Middle frontal gyrus (tissue), 1 donor: ENCODE measurements at regions not wholly inside any gene's neighbourhood (a gene's known extent, or its start where the extent isn't known, plus 50 kb on each side); places are given as distances from the start of the nearest gene placed in this dataset.
A peak's percentile ranks its signal among the peaks of the same experiment; 100 is the strongest.
"Not testable (repeated sequence)": the region's sequence is repeated elsewhere in the genome, so short reads cannot be mapped to it uniquely, and the experiment has no call there.

Experiments
- DNase-seq: peaks from one replicate; pipeline ENCODE4 v3.0.0-alpha.2; 2015; ENCODE audit warnings: low spot score; ENCODE audit errors: extremely low spot score

DNA sequence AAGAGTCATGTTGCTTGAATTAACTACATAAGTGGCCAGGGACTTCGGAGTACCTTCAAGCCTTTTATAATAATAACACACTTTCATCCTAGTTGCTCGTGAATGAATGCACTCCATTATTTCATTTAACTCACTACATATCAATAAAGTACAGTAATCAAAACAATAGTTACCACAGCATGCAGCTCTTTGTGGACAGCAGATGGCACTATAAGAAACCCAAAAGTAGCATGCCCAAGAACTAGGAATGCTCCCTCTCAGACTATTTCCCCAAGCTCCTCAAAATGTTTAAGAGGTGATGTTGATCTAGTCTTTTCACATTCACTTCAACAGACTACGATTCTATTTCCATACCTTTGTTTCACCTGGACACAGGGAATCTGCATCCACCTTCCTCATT is 500.8 kb upstream of the DIAPH2 start:
- DNase-seq, result no peak

DNA sequence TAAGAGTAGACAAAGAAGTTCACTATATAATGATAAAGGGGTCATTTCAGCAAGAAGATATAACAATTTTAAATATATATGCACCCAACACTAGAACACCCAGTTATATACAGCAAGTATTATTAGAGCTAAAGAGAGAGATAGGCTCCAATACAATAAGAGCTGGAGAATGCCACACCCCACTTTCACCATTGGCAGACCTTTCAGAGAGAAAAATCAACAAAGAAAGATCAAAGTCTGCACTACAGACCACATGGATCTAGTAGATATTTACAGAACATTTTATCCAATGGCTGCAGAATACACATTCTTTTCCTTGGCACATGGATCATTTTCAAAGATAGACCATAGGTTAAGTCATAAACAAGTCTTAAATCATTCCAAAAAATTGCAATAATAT is 479.7 kb upstream of the DIAPH2 start:
- DNase-seq, result no peak

DNA sequence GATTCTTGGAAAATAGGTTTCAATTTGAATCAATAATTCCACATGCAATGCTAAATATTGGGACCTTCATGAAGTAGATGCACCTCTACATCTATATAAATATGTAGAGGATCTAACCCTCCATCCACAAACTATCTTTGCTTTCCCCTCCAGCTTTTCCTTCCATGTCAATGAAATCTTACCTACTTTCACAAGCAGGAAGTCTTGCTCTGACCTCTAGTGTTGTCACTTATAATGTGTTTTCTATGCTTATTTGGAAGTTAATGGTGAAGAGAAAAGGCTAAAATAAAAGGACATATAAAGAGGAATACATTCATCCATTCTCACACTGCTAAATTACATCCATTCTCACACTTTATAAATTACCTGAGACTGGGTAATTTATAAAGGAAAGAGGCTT is 472.7 kb upstream of the DIAPH2 start:
- peak; percentile 81 for DNase-seq

DNA sequence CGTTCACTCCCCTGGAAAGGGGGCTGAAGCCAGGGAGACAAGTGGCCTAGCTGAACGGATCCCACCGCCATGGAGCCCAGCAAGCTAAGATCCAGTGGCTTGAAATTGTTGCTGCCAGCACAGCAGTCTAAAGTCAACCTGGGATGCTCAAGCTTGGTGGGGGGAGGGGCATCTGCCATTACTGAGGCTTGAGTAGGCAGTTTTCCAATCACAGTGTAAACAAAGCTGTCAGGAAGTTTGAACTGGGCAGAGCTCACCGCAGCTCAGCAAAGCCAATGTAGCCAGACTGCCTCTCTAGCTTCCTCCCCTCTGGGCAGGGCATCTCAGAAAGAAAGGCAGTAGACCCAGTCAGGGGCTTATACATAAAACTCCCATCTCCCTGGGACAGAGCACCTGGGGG is 470.0 kb upstream of the DIAPH2 start:
- not testable (repeated sequence) for DNase-seq

DNA sequence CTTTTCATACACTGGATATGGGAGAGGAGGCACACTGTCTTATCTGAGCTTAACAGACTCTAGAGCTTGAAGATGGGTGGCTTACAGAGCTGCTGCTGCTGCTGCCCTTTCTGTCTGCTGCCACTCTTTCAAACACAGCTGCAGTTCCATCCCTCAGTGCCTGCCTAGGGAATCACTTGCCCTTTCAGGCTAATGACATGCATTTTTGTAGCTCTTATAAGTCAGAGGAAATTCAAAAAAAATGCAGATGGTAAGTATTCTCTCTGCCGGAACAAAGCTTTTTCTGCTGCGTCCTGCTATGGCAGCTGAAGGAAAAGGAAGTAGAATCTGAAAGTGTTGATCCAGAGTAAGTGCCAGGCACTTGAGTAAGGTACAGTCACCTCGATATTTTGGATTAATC is 460.4 kb upstream of the DIAPH2 start:
- no peak for DNase-seq

DNA sequence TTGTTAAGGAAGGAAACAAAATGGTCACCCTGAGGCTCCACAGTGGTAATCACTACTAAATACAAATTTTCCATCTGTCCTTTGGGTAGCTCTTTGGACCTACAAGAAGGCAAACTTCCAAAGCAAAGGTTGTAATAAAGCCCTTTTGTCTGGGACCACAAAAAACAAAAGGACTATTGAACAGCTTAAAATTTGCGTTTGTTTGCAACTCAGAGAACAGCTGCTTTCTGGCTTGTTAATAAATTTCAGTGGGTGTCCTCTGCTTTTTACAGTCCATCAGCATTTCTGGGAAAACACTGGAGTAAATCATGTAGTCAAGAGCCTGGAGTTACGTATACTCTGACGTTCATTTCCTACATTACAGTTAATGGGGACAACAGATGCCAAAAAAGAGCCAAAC is 439.7 kb upstream of the DIAPH2 start:
- DNase-seq, result no peak

DNA sequence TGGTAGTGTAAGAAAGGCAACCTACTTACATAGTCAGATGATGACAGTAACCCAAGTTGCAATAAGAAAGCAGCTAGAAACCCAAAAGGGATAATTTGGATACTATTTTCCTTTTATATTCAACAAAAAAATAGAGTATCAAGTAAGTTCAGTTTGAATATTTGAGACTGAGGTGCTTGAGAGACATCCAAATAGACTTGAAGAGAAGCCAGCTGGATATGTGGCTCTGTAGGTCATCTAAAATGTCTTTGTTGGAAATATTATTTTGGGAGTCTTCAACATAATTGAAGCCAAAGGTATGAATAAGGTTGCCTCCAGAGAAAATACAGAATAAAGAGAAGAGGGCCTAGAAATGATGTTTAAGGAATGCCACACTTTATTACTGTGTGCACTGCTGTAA is 438.2 kb upstream of the DIAPH2 start:
- no peak for DNase-seq
